ENCODE measurements at regions not wholly inside any gene's neighbourhood (a gene's known extent, or its start where the extent isn't known, plus 50 kb on each side); places are given as distances from the start of the nearest gene placed in this dataset.
"Not testable (repeated sequence)": the region's sequence is repeated elsewhere in the genome, so short reads cannot be mapped to it uniquely, and the experiment has no call there.

- TF ChIP-seq BACH2 (CRISPR knock-in tag; IDR thresholded peaks at IDR 0.05; ENCODE audit: borderline replicate concordance), result no peak
Observed at GRCh38 chr14:105665951-105666277, 139.5 kb downstream of the TMEM121 start (continued).

DNA sequence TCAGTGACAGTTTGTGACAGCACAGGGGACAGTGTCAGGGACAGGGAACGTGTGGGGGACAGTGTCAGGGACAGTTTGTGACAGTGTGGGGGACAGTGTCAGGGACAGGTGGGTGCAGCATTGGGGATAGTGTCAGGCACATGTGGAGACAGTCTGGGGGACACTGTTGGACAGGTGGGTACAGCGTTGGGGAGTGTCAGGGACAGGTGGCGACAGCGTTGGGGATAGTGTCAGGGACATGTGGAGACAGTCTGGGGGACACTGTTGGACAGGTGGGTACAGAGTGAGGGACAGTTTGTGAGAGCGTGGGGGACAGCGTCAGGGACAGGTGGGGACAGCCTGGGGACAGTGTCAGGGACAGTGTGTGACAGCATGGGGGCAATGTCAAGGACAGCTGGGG is 140.0 kb downstream of the TMEM121 start:
- TF ChIP-seq ZNF565 (CRISPR knock-in tag; conservative IDR thresholded peaks at IDR 0.05; ENCODE audit: low read depth), result no peak
- TF ChIP-seq ZC3H10 (CRISPR knock-in tag; IDR thresholded peaks at IDR 0.05), result no peak
- TF ChIP-seq BACH2 (CRISPR knock-in tag; IDR thresholded peaks at IDR 0.05; ENCODE audit: borderline replicate concordance), result no peak
- no peak for TF ChIP-seq ESRRG (CRISPR knock-in tag; IDR thresholded peaks at IDR 0.05)
- TF ChIP-seq ZFP3 (CRISPR knock-in tag; IDR thresholded peaks at IDR 0.05), result no peak
- TF ChIP-seq GLIS3 (CRISPR knock-in tag; IDR thresholded peaks at IDR 0.05), result no peak
- TF ChIP-seq RARB (CRISPR knock-in tag; IDR thresholded peaks at IDR 0.05), result no peak
- TF ChIP-seq CSDC2 (CRISPR knock-in tag; IDR thresholded peaks at IDR 0.05), result no peak
- TF ChIP-seq, protein P1, sequence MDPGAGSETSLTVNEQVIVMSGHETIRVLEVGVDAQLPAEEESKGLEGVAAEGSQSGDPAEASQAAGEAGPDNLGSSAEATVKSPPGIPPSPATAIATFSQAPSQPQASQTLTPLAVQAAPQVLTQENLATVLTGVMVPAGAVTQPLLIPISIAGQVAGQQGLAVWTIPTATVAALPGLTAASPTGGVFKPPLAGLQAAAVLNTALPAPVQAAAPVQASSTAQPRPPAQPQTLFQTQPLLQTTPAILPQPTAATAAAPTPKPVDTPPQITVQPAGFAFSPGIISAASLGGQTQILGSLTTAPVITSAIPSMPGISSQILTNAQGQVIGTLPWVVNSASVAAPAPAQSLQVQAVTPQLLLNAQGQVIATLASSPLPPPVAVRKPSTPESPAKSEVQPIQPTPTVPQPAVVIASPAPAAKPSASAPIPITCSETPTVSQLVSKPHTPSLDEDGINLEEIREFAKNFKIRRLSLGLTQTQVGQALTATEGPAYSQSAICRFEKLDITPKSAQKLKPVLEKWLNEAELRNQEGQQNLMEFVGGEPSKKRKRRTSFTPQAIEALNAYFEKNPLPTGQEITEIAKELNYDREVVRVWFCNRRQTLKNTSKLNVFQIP (CRISPR knock-in tag; IDR thresholded peaks at IDR 0.05; ENCODE audit: borderline replicate concordance, low read depth), result no peak
- TF ChIP-seq CREB5 (CRISPR knock-in tag; IDR thresholded peaks at IDR 0.05; ENCODE audit: low read depth), result no peak
- TF ChIP-seq SNAI2 (CRISPR knock-in tag; IDR thresholded peaks at IDR 0.05), result no peak
- no peak for TF ChIP-seq ARNTL (CRISPR knock-in tag; IDR thresholded peaks at IDR 0.05; ENCODE audit: borderline replicate concordance, low read depth)
- TF ChIP-seq PPARA (CRISPR knock-in tag; IDR thresholded peaks at IDR 0.05; ENCODE audit: borderline replicate concordance), result no peak
- no peak for TF ChIP-seq ISL1 (CRISPR knock-in tag; IDR thresholded peaks at IDR 0.05)
- TF ChIP-seq ZFP30 (CRISPR knock-in tag; IDR thresholded peaks at IDR 0.05), result no peak
- no peak for TF ChIP-seq TOX (CRISPR knock-in tag; IDR thresholded peaks at IDR 0.05; ENCODE audit: borderline replicate concordance)
- TF ChIP-seq TCF4 (CRISPR knock-in tag; IDR thresholded peaks at IDR 0.05; ENCODE audit: borderline replicate concordance), result no peak
- TF ChIP-seq CSRNP3 (CRISPR knock-in tag; IDR thresholded peaks at IDR 0.05), result no peak
- ATAC-seq, result no peak

DNA sequence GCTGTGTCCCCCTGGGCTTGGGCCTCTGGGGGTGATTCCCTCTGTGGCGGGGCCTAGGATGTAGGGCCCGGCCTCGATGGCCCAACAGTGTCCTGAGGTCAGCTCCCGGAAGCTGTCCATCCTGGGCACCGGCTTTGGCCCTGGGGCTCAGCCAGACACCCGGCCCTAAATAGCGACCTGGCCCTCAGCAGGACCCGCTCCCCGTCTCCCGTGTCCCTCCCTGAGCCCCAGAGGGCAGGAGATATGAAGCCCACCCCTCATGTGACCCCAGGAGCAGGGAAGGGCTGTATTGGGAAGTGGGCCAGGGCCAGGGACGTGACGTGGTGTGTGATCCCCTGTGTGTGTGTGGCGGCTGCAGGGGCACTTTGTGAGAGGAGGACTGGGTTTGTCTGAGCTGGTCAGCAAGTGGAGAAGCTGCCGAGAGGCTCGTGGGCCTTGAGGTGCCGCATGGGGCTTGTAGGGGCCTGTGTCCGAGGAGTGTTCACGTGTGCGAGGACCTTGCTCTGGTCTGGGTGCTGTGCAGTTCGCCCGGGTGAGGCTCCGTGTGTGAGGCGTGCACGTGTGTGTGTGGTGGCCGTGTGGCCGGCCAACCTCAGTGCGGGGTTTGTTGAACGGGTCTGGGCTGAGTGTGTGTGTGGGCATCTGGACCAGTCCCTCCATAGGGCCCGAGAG is 140.7 kb downstream of the TMEM121 start:
- not testable (repeated sequence) for ATAC-seq

DNA sequence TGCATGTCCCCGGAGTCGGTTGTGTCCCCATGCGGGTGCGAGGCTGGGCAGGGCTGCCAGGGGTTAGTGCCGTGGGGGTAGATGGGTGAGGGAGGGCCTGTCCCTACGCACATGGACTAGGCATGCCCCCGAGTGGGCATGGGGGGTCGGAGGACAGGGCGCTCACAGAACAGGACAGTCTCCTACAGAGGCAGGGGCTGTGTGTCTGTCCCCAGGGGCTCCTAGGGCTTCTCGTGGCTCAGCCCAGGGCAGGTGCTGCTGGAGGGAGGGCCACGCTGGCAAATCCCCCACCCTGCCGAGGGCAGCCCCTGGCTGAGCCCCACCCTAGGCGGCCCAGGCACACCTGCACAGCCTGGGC is 141.3 kb downstream of the TMEM121 start:
- not testable (repeated sequence) for ATAC-seq

DNA sequence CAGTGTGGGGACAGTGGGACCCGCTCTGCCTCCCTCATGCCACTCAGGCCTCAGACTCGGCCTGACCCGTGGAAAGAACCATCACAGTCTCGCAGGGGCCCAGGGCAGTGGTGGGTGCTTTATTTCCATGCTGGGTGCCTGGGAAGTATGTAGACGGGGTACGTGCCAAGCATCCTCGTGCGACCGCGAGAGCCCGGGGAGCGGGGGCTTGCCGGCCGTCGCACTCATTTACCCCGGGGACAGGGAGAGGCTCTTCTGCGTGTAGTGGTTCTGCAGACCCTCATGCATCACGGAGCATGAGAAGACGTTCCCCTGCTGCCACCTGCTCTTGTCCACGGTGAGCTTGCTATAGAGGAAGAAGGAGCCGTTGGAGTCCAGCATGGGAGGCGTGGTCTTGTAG is 141.6 kb downstream of the TMEM121 start:
- not testable (repeated sequence) for ATAC-seq

- not testable (repeated sequence) for ATAC-seq
Observed at GRCh38 chr14:105668471-105669230, 142.3 kb downstream of the TMEM121 start.

GRCh38 chr14:105669231-105669610 is 142.8 kb downstream of the TMEM121 start:
- not testable (repeated sequence) for ATAC-seq

- not testable (repeated sequence) for ATAC-seq
Observed at GRCh38 chr14:105669646-105670045, 143.3 kb downstream of the TMEM121 start.

DNA sequence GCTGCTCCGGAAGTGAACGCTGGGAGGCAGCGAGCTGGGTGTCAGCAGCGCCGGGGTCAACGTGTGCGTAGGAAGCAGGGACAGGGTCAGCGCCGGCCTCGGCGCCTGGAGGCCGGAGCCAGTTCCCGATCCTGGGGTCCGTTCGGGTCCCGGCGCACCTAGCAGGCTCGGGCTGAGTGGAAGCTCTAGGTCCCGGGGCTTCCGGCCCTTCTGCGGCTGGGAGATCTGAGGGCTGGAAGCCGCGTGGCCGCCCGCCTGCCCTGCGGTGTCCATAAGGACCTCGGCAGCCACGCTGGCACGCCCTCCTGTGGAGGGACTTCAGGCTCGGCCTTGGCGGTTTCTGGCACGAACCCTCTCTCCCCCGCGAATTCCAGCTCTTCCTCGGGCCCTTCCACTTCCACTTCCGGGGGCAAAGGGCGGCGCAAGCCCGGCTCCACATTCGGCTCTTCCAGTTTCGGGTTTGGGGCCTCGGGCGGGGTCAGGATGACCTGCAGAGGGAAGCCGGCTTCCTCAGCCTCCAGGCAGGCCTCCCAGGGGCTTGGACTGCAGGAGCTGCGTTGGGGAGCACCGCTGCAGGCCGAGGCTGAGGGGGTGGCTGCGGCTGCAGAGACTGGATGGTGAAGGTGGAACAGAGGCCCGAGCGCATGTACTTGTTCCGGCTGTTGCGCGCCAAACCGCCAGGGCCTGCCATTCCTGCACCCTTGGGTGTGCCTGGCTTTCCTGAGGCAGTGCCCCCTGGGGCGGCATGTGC is 146.2 kb downstream of the TMEM121 start:
- ATAC-seq, result not testable (repeated sequence)

- not testable (repeated sequence) for ATAC-seq
Observed at GRCh38 chr14:105675433-105675832, 149.1 kb downstream of the TMEM121 start.

DNA sequence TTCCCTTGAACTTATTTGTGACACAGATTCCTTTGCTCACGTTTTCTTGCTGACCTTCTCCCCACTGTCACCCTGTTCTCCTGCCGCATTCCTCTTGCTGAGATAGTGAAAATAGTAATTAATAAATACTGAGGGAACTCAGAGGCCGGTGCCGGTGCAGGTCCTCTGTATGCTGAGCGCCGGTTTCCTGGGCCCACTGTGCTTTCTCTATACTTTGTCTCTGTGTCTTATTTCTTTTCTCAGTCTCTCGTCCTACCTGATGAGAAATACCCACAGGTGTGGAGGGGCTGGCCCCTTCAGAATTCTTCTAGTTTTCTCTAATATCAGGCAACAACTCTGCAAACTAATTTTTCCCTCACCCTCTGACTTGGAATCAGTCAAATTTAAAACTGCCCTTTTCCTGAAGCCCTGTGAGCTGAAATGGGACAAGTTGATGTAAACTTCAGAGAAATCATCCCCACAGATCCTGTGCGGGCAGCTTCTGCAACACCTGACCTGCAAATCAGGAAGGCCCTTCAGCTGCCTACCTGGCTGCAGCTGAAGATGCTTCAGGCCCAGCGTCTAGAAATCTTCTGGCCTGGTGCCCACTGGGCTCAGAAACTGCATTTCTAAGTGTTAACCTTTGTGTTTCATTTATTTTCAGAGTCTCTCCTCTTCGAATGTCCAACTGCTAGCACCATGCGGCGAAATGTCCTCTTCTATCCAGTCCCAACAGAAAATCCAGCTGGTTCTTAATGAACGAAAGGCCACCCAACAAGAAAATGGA is 149.7 kb downstream of the TMEM121 start:
- not testable (repeated sequence) for ATAC-seq

DNA sequence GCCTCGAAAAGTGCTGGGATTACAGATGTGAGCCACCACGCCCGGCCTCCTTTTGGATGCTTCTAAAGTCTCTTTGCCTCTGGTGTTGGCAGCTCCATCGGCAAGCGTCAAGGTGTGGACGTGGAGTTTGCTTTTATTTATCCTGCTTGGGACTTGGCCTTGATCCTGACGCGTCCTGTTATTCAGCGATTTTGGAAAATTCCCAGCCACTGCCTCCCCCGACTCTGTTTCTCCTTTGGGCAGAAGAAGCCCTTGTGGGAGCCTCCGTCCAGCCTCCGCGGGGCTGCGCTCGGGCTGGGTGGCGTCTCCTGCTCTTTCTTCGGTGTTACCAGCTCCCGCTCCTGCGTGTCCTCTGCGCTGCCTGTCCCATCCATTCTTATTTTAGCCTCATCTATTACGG is 151.7 kb downstream of the TMEM121 start:
- not testable (repeated sequence) for ATAC-seq
